22Rv1 (cell line): ENCODE measurements at regions not wholly inside any gene's neighbourhood (a gene's known extent, or its start where the extent isn't known, plus 50 kb on each side); places are given as distances from the start of the nearest gene placed in this dataset.

Experiments used
- CTCF ChIP-seq: fragments of 450-650 bp; IDR thresholded peaks from 2 replicates; pipeline ENCODE4 v1.5.1; 2017; ENCODE audit warnings: mild to moderate bottlenecking
- ZFX ChIP-seq: fragments of 450-650 bp; IDR thresholded peaks from 2 replicates; pipeline ENCODE4 v1.6.1; 2017; ENCODE audit warnings: antibody characterized with exemption, borderline replicate concordance

DNA sequence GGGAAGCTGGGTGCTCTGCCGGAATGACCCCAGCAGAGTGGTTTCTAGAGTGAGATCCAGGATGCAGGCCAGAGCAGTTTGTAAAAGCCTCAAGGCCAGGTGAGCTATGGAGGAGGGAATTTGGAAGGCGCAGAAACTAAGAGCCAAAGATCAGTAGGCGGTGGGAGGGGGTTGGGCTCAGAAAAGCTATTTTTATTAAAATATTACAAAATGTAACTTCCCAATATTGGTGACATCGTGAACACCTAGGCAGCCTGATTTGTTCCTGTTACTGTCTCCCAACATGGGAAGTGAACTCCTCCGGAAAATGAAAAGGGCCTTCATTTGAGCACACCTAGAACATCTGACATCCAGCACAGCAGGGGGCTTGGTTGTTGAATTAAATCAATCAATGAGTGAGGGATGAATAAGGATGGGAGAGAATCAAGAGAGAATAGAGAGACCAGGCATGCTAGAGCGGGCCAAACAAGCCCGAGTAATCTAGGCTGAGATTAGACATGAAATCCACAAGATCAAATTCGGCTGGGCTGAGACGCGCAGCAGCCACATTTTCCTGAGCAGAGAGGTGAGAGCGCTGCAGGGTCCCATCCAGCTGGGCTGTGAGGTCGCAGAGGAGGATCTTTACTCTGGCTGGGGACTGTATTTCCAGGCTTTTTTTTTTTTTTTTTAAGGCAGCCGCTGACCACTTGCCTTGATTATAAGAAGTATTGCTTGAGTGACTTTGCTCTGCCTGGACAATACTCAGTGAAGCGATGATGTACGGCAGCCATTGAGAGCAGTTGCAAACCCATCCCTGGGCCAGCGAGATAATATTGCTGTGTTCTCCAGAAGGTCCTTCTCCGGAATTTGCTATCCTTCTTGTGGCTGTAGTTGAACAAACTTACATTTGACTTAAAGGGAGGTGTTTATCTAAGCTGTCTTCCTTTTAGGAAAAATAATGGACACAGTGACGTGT lies 178.0 kb upstream of the KL start:
- TF ChIP-seq CTCF: no peak
- no peak for TF ChIP-seq ZFX
